Osteoblast (primary cell): ENCODE measurements at regions not wholly inside any gene's neighbourhood (a gene's known extent, or its start where the extent isn't known, plus 50 kb on each side); places are given as distances from the start of the nearest gene placed in this dataset.

Experiments
- DNase-seq: peaks from one replicate; pipeline ENCODE4 v3.0.0; 2011; ENCODE audit warnings: low spot score, mixed read lengths; ENCODE audit not compliant: insufficient read length; ENCODE audit errors: missing footprints
- H2AFZ ChIP-seq: 2 replicates; pipeline ENCODE4 v1.6.0; 2011; ENCODE audit warnings: mild to moderate bottlenecking, low read length
- H3K27ac ChIP-seq: 2 replicates; pipeline ENCODE4 v1.5.1; 2011; ENCODE audit warnings: mild to moderate bottlenecking, low read depth, low read length, moderate library complexity
- H3K27me3 ChIP-seq: 2 replicates; pipeline ENCODE4 v1.6.0; 2012; ENCODE audit warnings: mild to moderate bottlenecking, control low read depth, inconsistent platforms, low read length, moderate library complexity; ENCODE audit not compliant: insufficient read depth
- H3K36me3 ChIP-seq: 2 replicates; pipeline ENCODE4 v1.5.1; 2011; ENCODE audit warnings: mild to moderate bottlenecking, low read length, control low read depth, moderate library complexity; ENCODE audit not compliant: insufficient read depth
- H3K4me1 ChIP-seq: 2 replicates; pipeline ENCODE4 v1.5.1; 2011; ENCODE audit warnings: mild to moderate bottlenecking, low read length, control low read depth, moderate library complexity; ENCODE audit not compliant: insufficient read depth
- H3K4me2 ChIP-seq: 2 replicates; pipeline ENCODE4 v1.6.0; 2011; ENCODE audit warnings: mild to moderate bottlenecking, low read length; ENCODE audit not compliant: insufficient read depth
- H3K4me3 ChIP-seq: fragments of 200-600 bp; sonication (generic); 3 replicates; pipeline ENCODE4 v1.5.1; 2012; ENCODE audit warnings: mild to moderate bottlenecking, low read length, inconsistent platforms; ENCODE audit not compliant: insufficient read depth
- H3K79me2 ChIP-seq: 2 replicates; pipeline ENCODE4 v1.6.0; 2012; ENCODE audit warnings: mild to moderate bottlenecking, low read length, control low read depth, inconsistent platforms; ENCODE audit not compliant: insufficient read depth
- H3K9me3 ChIP-seq: 2 replicates; pipeline ENCODE4 v1.5.1; 2011; ENCODE audit warnings: low read depth, low read length, control low read depth
- H4K20me1 ChIP-seq: 2 replicates; pipeline ENCODE4 v1.6.0; 2012; ENCODE audit warnings: mild to moderate bottlenecking, low read length, control low read depth; ENCODE audit not compliant: insufficient read depth
- TF ChIP-seq, protein P1 (sequence below): IDR thresholded peaks from 2 replicates; pipeline ENCODE4 v1.5.1; 2011; ENCODE audit warnings: mild to moderate bottlenecking, low read depth, low read length, moderate library complexity; ENCODE audit errors: extremely low read depth

DNA sequence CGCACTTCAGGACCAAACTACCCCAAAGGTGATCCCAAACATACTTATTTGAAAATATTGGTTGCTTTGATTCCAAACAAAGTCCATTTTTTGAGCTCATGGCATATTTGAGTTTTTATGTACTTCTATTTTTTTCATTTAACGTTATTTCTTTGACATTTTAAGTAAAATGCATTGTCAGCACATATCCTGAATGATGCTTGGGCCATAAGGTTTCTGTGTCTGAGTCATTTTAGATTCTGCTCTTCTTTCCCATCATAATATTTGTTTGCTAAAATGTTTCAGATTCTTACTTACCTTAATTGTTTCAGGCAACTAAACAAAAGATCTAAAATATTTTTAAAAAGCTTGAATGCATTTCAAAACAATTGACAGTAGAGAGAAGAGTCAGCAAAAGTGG, 998.2 kb downstream of the REEP3 start:
- Histone ChIP-seq H3K4me1 (no peaks in the 10 kb centered on the region), H3K79me2 (no peaks in the 10 kb centered on the region), H3K27me3 (no peaks in the 10 kb centered on the region), H3K4me2 (no peak overlapping the region), H4K20me1 (no peaks in the 10 kb centered on the region), H3K27ac (no peak overlapping the region), H2AFZ (no peak overlapping the region), H3K9me3 (no peaks in the 10 kb centered on the region), H3K36me3 (no peaks in the 10 kb centered on the region), H3K4me3 (no peak overlapping the region)
- no peak for DNase-seq
- TF ChIP-seq, protein P1, sequence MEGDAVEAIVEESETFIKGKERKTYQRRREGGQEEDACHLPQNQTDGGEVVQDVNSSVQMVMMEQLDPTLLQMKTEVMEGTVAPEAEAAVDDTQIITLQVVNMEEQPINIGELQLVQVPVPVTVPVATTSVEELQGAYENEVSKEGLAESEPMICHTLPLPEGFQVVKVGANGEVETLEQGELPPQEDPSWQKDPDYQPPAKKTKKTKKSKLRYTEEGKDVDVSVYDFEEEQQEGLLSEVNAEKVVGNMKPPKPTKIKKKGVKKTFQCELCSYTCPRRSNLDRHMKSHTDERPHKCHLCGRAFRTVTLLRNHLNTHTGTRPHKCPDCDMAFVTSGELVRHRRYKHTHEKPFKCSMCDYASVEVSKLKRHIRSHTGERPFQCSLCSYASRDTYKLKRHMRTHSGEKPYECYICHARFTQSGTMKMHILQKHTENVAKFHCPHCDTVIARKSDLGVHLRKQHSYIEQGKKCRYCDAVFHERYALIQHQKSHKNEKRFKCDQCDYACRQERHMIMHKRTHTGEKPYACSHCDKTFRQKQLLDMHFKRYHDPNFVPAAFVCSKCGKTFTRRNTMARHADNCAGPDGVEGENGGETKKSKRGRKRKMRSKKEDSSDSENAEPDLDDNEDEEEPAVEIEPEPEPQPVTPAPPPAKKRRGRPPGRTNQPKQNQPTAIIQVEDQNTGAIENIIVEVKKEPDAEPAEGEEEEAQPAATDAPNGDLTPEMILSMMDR, result no peak

DNA sequence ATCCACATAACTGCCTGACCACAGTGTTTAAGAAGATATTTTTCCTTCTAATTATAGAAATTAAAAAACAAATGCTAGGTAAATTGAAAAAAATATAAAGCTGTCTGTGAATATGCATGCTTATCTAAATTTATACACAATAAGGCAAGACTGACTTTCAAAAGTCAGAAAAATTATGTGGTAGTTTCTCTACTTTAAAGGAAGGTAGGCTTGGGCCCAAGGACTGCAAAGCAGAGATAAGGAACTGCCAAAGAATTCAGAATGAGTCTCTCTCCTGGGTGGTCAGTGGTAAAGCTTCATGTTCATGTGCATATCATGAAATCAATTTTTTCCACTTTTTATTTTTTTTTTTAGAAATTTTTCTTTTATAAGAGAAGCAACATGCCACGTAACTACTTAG, 998.6 kb downstream of the REEP3 start:
- DNase-seq, result no peak
- no peaks in the 10 kb centered on the region for H3K27me3 ChIP-seq
- TF ChIP-seq, protein P1, result no peak

DNA sequence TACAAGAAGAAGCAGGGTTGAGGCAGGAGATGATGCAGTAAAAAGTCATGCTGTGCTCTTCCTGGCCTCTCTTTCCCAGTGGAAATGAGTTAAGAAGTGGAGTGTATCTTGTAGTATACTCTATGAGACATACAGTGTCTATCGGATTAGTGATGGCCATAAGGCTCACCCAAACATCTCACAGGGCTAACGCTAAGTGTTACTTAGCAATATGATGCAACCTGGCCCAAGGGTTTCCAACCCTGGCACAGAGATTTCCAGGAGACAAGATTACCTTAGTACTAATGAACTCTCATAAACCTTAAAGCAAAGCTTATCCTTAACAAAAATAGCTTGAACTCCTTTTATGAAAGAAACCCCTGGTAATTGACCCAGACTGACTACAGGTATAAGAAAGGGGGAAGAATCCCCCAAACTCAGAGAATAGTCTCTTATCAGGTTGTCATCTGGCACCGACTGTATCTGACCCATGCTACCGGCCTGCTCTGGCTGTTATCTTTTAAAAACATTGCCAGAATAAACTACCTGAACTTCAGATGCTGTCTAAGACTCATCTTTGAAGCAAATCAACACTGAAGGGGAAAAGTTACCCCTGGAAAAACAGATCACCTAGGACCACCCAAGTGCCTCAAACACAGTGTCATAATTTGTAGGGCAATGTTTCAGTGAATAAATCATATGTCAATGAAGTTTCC, 1002.0 kb downstream of the REEP3 start:
- no peaks in the 10 kb centered on the region for H3K27me3 ChIP-seq
- no peaks in the 10 kb centered on the region for H3K9me3 ChIP-seq
- no peak overlapping the region for H2AFZ ChIP-seq
- H4K20me1 ChIP-seq, result no peaks in the 10 kb centered on the region
- no peak overlapping the region for H3K4me2 ChIP-seq
- no peak for DNase-seq
- H3K79me2 ChIP-seq, result no peaks in the 10 kb centered on the region
- H3K27ac ChIP-seq, result no peak overlapping the region
- TF ChIP-seq, protein P1, result no peak
- no peaks in the 10 kb centered on the region for H3K36me3 ChIP-seq
- H3K4me1 ChIP-seq, result no peaks in the 10 kb centered on the region
- H3K4me3 ChIP-seq, result no peak overlapping the region

More for the DNA sequence above, 998.6 kb downstream of the REEP3 start:
- Histone ChIP-seq H3K9me3 (no peaks in the 10 kb centered on the region), H3K79me2 (no peaks in the 10 kb centered on the region), H3K4me3 (no peak overlapping the region), H3K4me1 (no peaks in the 10 kb centered on the region), H3K27ac (no peak overlapping the region), H3K4me2 (no peak overlapping the region), H3K36me3 (no peaks in the 10 kb centered on the region), H4K20me1 (no peaks in the 10 kb centered on the region), H2AFZ (no peak overlapping the region)

- no peak overlapping the region for H3K27ac ChIP-seq
- no peak overlapping the region for H3K4me3 ChIP-seq
- TF ChIP-seq, protein P1, result no peak
- H3K4me2 ChIP-seq, result no peak overlapping the region
- H4K20me1 ChIP-seq, result no peaks in the 10 kb centered on the region
- H3K36me3 ChIP-seq, result no peaks in the 10 kb centered on the region
- no peaks in the 10 kb centered on the region for H3K9me3 ChIP-seq
- H3K27me3 ChIP-seq, result no peaks in the 10 kb centered on the region
- no peaks in the 10 kb centered on the region for H3K79me2 ChIP-seq
- H2AFZ ChIP-seq, result no peak overlapping the region
- DNase-seq, result no peak
- no peaks in the 10 kb centered on the region for H3K4me1 ChIP-seq
Observed at GRCh38 chr10:64528294-64529002, 1007.2 kb downstream of the REEP3 start.
